ENCODE measurements at regions not wholly inside any gene's neighbourhood (a gene's known extent, or its start where the extent isn't known, plus 50 kb on each side); places are given as distances from the start of the nearest gene placed in this dataset.
"Not testable (repeated sequence)": the region's sequence is repeated elsewhere in the genome, so short reads cannot be mapped to it uniquely, and the experiment has no call there.

DNA sequence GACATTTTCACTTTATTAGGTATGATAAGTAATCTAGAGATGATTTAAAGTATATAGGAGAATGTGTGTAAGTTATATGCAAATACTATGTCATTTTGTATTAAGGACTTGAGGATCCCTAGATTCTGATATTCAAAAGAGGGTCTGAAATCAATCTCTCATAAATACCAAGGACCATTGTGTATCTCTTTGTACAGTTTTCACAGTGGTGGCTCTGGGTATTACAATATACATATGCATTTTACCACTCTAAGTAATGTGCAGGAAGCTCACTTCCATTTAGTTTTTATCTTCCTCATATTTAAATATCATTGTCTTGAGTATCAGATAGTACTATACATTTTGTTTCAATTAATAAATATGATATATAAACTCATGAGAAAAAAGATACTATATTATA, 862.6 kb upstream of the PCDH20 start:
- DNase-seq, result peak; percentile 2

GRCh38 chr13:62251734-62252133, 836.1 kb upstream of the PCDH20 start:
- DNase-seq, result no peak

- no peak for DNase-seq
These were observed 835.0 kb upstream of the PCDH20 start for GRCh38 chr13:62250501-62251201.

DNA sequence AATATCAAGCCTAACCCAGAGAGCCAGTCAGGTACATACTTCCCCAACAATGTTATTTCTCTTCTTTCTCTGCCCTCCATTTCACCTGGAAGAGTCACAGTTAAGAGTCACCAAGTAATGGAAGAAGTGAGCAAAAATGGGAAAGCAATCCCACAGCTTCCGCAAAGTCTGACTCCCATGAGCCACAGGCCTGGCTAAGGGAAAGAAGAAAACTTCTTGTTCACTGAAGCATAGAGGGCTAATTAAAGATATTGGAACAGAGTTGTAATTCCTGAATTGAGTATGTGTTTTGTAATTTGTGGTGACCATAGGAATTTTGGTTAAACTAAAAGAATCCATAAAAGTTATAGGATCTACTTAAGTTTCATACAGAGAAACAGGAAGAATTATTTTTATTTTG, 830.9 kb upstream of the PCDH20 start:
- DNase-seq, result no peak

DNA sequence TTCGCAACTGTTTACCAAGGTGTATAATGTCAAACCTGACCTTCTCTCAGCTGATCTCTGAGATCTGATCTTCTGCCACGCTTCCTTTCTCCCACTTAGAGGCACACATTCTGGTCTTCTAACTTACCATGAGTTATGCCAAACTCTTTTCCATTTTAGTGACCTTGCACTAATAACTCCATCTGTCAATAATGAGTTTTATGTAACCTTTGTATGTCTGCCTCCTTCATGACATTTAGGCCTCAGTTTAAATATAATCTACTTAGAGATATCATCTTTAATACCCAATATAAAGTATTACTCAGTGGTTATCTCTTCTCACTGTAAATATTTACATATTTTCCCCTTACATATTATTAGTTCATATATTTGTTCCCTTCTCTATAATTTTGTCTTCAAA, 827.5 kb upstream of the PCDH20 start:
- no peak for DNase-seq

DNA sequence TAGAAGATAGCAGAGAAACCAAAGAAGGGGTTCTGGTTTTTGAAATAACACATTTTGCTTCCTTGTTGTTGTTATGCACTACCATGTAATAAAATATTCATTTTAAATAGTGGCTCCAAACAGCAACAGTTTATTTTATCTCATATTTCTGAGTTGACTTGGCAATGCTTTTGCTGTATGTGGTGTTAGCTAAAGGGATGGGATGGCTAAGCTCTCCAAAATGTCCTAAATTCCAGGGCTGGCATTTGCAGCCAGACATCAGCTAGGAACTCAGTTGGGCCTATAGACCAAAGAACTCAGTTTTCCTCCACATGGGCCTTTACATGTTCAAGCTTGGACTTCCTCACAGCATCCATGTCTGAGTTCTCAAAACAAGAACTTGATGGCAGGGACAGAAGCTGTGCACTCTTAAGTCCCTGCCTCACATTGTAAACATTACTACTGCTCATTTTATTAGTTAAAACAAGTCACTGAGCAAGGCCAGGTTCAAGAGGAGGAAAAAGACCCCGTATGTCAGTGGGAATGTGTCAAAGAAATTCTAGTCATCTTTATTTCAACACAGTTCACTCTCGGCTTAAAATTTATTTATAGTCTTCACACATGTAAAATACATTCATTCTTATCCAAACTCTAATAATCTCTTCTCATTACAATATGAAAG, 819.3 kb upstream of the PCDH20 start:
- no peak for DNase-seq

DNA sequence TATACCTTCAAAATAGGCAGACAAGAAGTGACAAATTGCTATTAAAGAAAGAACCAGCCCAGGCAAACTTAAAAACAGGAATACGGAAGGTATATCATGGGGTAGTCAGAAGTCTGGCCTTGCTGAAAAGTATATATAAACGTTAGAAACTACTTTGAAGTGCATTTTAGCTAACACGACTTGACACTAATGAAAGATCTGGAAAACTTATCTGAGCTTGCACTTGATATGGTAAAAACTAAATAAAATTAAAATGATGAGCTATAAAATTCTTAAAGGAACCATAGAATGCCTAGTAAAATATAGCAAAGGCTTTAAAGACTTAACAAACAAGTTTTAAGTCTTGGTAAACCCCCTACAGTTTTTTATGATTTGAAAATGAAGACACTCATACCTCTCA, 795.3 kb upstream of the PCDH20 start:
- DNase-seq, result no peak

GRCh38 chr13:62209529-62209928, 793.9 kb upstream of the PCDH20 start:
- DNase-seq, result no peak

DNA sequence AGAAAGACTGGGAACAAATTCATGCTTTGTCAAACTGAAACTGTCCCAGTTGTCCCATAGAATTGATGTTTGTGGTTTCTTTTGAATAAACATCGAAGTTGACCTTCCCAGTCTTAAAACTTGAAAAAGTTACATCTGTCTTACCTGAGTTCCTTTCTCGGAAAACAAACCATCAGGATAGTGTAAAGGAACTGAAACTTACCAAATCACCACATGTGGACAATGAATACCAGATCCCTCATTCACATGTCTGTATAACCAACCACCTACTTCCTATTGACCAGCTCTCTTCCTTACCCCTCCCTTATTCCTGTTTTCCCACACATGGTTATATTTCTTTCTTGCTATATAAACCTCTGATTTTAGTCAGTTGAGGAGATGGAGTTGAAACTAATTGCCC, 791.7 kb upstream of the PCDH20 start:
- DNase-seq, result no peak

- no peak for DNase-seq
These were observed 790.5 kb upstream of the PCDH20 start for GRCh38 chr13:62206165-62206564.

DNA sequence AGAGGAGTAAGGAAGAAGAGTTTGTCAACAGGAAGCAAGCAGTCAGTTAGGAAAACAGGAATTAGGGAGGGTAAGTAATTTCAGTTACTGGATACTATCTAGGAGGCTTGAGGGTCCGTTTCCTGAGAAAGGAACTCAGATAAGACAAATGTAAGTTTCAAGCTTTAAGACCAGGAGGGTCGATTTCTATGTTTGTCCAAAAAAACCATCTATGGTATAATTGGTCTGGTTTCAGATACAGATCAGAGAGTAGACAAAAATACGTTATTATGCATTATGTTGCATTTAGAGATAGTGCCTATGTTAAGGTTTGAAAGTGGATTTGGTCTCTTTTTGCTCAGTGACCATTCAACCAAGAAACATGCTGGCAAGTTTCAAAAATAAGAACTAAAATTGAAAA, 789.6 kb upstream of the PCDH20 start:
- DNase-seq, result no peak

GRCh38 chr13:62194371-62194770, 778.7 kb upstream of the PCDH20 start:
- no peak for DNase-seq

DNA sequence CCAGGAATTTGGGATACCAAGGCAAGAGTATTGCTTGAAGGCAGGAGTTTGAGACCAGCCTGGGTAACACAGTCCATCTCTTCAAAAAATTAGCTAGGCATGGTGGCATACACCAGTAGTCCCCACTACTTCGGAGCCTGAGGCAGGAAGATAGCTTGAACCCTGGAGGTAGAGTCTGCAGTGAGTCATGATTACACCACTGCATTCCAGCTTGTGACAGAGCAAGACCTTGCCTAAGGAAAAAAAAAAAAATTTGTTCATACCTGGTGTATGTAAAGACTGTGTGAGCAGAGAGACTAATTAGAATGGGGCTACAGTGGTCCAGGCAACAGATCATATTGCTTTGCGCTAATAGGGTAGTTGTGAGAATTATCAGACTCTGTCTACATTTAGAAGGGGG, 778.3 kb upstream of the PCDH20 start:
- no peak for DNase-seq

DNA sequence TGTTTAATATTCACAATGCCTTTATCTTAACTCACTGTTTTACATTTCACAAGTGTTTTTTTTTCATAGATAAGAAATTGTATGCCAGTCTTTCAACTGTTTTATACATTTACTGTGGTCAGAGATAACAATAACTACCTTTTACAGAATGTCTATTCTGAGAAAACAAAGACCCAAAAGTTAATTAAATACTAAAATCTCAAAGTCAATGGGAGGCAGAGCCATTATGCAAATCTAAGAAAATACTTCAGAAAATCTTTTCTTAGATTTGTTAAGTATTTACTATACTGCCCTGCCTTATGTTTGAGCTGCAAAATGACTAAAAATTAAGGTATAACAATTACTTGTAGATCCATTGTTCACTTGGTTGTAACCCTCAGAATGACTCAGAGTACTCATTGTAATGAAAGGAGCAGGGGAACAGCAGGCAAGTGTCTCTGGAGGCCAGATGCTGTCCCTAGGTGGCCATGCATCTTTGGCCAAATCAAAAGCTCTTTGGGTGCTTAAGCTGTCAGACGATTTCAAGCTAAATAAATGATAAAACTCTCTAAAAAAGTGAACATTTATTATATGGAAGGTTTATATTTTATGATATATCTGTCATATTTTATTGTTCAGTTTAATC, 770.1 kb upstream of the PCDH20 start:
- DNase-seq, result no peak

DNA sequence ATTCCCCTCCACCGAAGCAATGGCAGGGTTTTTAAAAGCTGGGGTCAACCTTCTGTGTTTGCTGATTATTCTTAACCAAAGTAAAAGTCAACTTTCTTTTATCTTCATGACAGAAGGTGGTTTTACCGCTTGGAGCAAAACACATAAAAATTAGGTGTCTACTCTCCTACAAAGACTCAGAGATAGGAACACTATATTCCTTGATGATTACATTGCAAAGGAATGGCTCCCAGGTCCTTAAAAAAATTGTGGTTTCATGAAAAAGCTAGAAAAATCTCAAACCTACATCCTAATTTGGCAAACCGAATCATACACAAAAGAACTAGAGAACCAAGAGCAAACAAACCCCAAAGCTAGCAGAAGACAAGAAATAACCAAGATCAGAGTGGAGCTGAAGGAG, 760.4 kb upstream of the PCDH20 start:
- no peak for DNase-seq

GRCh38 chr13:62173958-62174357, 758.3 kb upstream of the PCDH20 start:
- no peak for DNase-seq

GRCh38 chr13:62171697-62172096, 756.0 kb upstream of the PCDH20 start:
- DNase-seq, result no peak

GRCh38 chr13:62168891-62169290, 753.2 kb upstream of the PCDH20 start:
- DNase-seq, result no peak

GRCh38 chr13:62167650-62168172, 752.1 kb upstream of the PCDH20 start:
- DNase-seq, result no peak

DNA sequence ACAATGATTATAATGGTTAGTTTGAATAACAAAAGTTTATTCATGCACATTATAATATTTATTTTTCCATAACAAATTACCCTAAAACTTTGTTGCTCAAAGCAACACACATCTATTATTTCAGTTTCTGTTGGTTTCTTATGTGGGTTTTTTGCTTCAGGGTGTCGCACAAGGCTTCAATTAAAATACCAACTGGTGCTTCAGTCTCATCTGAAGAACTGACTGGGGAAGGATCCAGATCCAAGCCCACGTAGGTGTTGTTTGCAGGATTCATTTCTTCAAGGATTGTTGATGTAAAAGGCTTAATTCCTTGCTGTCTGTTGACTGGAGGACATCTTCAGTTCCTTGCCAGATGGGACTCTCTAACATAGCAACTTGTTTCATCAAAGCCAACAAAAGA, 747.2 kb upstream of the PCDH20 start:
- DNase-seq, result no peak

- no peak for DNase-seq
These were observed 742.9 kb upstream of the PCDH20 start for GRCh38 chr13:62158520-62158919.

GRCh38 chr13:62151724-62152123, 736.1 kb upstream of the PCDH20 start:
- not testable (repeated sequence) for DNase-seq

GRCh38 chr13:62142048-62142447, 726.4 kb upstream of the PCDH20 start:
- no peak for DNase-seq

GRCh38 chr13:62139597-62139996, 723.9 kb upstream of the PCDH20 start:
- no peak for DNase-seq
